GM10266 (cell line): ENCODE measurements at regions not wholly inside any gene's neighbourhood (a gene's known extent, or its start where the extent isn't known, plus 50 kb on each side); places are given as distances from the start of the nearest gene placed in this dataset.

Experiments used
- DNase-seq: peaks from one replicate; pipeline ENCODE4 v3.0.0; 2012; ENCODE audit errors: extremely low spot score
- TF ChIP-seq, protein P1 (sequence below): IDR thresholded peaks from 2 replicates; pipeline ENCODE4 v1.5.1; 2012; ENCODE audit warnings: mild to moderate bottlenecking, low read depth; ENCODE audit not compliant: control insufficient read depth, insufficient read depth; ENCODE audit errors: missing control alignments

GRCh38 chr6:134599079-134599478 is 281.2 kb upstream of the SGK1 start:
- no peak for DNase-seq
- TF ChIP-seq, protein P1, sequence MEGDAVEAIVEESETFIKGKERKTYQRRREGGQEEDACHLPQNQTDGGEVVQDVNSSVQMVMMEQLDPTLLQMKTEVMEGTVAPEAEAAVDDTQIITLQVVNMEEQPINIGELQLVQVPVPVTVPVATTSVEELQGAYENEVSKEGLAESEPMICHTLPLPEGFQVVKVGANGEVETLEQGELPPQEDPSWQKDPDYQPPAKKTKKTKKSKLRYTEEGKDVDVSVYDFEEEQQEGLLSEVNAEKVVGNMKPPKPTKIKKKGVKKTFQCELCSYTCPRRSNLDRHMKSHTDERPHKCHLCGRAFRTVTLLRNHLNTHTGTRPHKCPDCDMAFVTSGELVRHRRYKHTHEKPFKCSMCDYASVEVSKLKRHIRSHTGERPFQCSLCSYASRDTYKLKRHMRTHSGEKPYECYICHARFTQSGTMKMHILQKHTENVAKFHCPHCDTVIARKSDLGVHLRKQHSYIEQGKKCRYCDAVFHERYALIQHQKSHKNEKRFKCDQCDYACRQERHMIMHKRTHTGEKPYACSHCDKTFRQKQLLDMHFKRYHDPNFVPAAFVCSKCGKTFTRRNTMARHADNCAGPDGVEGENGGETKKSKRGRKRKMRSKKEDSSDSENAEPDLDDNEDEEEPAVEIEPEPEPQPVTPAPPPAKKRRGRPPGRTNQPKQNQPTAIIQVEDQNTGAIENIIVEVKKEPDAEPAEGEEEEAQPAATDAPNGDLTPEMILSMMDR = no peak

GRCh38 chr6:134596191-134596590 is 278.3 kb upstream of the SGK1 start:
- no peak for DNase-seq
- TF ChIP-seq, protein P1 = no peak

DNA sequence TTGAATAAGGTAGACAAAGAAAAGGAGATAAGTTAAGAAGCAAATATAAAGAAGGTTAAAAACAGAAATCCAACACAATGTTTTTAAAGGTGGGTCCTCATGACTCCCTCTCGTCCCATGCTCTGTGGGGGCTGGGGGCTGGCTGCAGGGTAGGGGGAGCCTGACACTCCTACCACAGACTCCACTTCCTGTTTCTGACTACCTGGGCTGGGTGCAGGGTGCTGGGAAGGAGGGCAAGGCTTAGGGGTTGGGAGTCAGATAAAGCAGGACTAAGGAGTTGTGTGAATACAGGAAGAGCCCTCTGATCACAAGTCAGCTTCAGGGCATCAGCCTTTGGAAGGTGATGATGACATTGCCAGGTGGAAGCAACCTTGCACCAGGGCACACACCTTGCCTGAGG is 277.0 kb upstream of the SGK1 start:
- no peak for DNase-seq
- TF ChIP-seq, protein P1 = no peak

- TF ChIP-seq, protein P1 = no peak
- no peak for DNase-seq
Measured at GRCh38 chr6:134593887-134594286, 276.0 kb upstream of the SGK1 start.

DNA sequence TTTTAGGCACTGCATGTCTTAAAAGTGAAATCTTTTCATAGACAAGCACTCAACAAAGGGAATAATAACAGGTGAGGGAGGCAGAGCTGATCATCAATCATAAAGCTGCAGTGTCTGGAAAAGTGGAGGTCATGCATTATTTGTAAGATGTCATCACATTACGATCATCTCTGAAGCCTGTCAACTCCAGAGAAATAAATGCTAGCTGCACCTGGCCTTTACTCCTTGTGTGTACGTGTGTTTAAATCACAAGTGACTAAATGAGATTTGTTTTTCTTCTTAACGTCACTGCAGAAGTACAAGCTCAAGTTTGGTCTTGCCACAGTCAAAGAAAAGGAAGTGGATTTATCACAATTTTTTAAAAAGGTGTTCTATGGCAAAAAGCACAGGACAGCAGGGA is 275.5 kb upstream of the SGK1 start:
- no peak for DNase-seq
- TF ChIP-seq, protein P1 = no peak

GRCh38 chr6:134593024-134593423 is 275.1 kb upstream of the SGK1 start:
- DNase-seq = no peak
- TF ChIP-seq, protein P1 = no peak

GRCh38 chr6:134590449-134590848 is 272.5 kb upstream of the SGK1 start:
- no peak for DNase-seq
- TF ChIP-seq, protein P1 = no peak
